Heart left ventricle (tissue), 13 donors: ENCODE measurements at regions not wholly inside any gene's neighbourhood (a gene's known extent, or its start where the extent isn't known, plus 50 kb on each side); places are given as distances from the start of the nearest gene placed in this dataset.

Source experiments
- CTCF ChIP-seq, 12 donors: fragments of 200-600 bp; sonication (generic) in 4 of 12; IDR thresholded peaks; one replicate each; pipeline versions ENCODE4 v1.5.0 to v1.8.0; 2018 to 2022; ENCODE audit warnings: antibody characterized with exemption in 12 of 12, mild to moderate bottlenecking in 5 of 12
- POLR2A ChIP-seq, 2 donors: fragments of 450-650 bp; IDR thresholded peaks; one replicate each; pipeline ENCODE4 v1.6.1; 2017; ENCODE audit warnings: antibody characterized with exemption in 2 of 2, mild to moderate bottlenecking in 2 of 2, moderate library complexity in 2 of 2
- donor health status: ischemic (EF 13 %, LVEDD 7.1; RV severe dilation, severe dysfunction).
- donor health status: DM: no; HTN: yes; CAD: no.
- donor health status: DM: no; HTN: no; CAD: no.
- donor health status: ischemic (EF 25% LVEDD 6.9; RV normal size, moderate dysfunction).
- donor health status: ischemic (EF 25% LVEDD 5.7; RV mildly dilated, moderate dysfunction).
- donor health status: ischemic (EF 35%, LVEDD 5.7; RV mildly dilated, moderate dysfunction).
- donor health status: nonischemic (EF 11% LVEDD 7.7; RV severe dilation, severe dysfunction).
- donor health status: DM: yes; HTN: yes; CAD: no.
- donor health status: PGD.
- donor health status: ischemic (EF 29% LVEDD 5.4; RV normal size, mild dysfunction).
- donor health status: nonischemic (EF 23%, LVEDD 6.1; RV moderate dilation, normal function).

DNA sequence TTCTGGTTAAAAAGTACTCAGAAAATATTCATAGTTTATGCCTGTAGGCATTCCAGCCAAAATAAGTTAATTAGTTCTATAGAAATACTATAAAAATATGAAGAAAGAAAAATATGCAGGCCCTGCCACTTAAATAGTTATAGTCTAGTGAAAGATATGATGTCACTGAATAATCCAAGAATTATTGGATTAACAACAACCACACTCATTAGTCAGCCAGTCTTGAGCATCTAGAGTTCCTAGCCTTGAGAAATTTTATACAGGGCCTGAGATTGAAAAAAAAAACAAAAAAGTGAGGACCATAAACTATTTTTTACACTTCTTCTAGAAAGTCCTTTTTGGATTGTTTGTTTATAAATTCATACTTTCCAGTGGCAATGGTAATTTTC, 823.0 kb downstream of the FAT4 start:
- TF ChIP-seq CTCF (IDR thresholded peaks at IDR 0.05): no peak
- no peak for TF ChIP-seq POLR2A (IDR thresholded peaks at IDR 0.05)
